Fibroblast of lung (primary cell): ENCODE measurements at regions not wholly inside any gene's neighbourhood (a gene's known extent, or its start where the extent isn't known, plus 50 kb on each side); places are given as distances from the start of the nearest gene placed in this dataset.
"Not testable (repeated sequence)": the region's sequence is repeated elsewhere in the genome, so short reads cannot be mapped to it uniquely, and the experiment has no call there.

Experiments used
- DNase-seq, 2 donors: peaks; one replicate each; pipeline versions ENCODE4 v3.0.0 to v3.0.0-alpha.2; 2010; ENCODE audit warnings: low read depth in 2 of 2
- H2AFZ ChIP-seq: 2 replicates; pipeline ENCODE4 v1.5.1; 2012; ENCODE audit warnings: low read length, control low read depth, inconsistent platforms
- H3K27ac ChIP-seq: 2 replicates; pipeline ENCODE4 v1.5.1; 2011; ENCODE audit warnings: low read length, control low read depth; ENCODE audit not compliant: insufficient read depth
- H3K27me3 ChIP-seq: 2 replicates; pipeline ENCODE4 v1.5.1; 2011; ENCODE audit warnings: mild to moderate bottlenecking, low read length; ENCODE audit not compliant: control insufficient read depth, insufficient read depth
- H3K36me3 ChIP-seq: 2 replicates; pipeline ENCODE4 v1.5.1; 2011; ENCODE audit warnings: low read length; ENCODE audit not compliant: control insufficient read depth, insufficient read depth
- H3K4me1 ChIP-seq: 2 replicates; pipeline ENCODE4 v1.5.1; 2011; ENCODE audit warnings: low read length; ENCODE audit not compliant: control insufficient read depth, insufficient read depth; ENCODE audit errors: extremely low read depth
- H3K4me2 ChIP-seq: 2 replicates; pipeline ENCODE4 v1.5.1; 2011; ENCODE audit warnings: low read length, control low read depth; ENCODE audit not compliant: insufficient read depth; ENCODE audit errors: extremely low read depth
- H3K4me3 ChIP-seq, 4 experiments: fragments of 200-600 bp in 1 of 4; sonication (generic) in 1 of 4; replicated peaks in 1 of 4; 2 replicates each; pipeline ENCODE4 v1.5.1; 2011 to 2016; ENCODE audit warnings: low read length in 4 of 4, low read depth in 3 of 4, mild to moderate bottlenecking in 3 of 4, control low read depth in 2 of 4, inconsistent platforms in 1 of 4, mixed read lengths in 1 of 4; ENCODE audit not compliant: insufficient read depth in 1 of 4; ENCODE audit errors: control extremely low read depth in 1 of 4
- H3K79me2 ChIP-seq: 2 replicates; pipeline ENCODE4 v1.5.1; 2012; ENCODE audit warnings: mild to moderate bottlenecking, low read length, inconsistent platforms; ENCODE audit not compliant: control insufficient read depth, insufficient read depth
- H3K9ac ChIP-seq: 2 replicates; pipeline ENCODE4 v1.5.1; 2011; ENCODE audit warnings: mild to moderate bottlenecking, low read length, control low read depth; ENCODE audit not compliant: insufficient read depth
- H3K9me3 ChIP-seq: 2 replicates; pipeline ENCODE4 v1.5.1; 2012; ENCODE audit warnings: low read depth, low read length; ENCODE audit not compliant: control insufficient read depth, insufficient read depth
- H4K20me1 ChIP-seq: 2 replicates; pipeline ENCODE4 v1.5.1; 2011; ENCODE audit warnings: low read length; ENCODE audit not compliant: control insufficient read depth, insufficient read depth; ENCODE audit errors: extremely low read depth
- CTCF ChIP-seq, 2 donors: IDR thresholded peaks in 1 of 2; conservative IDR thresholded peaks in 1 of 2; 1 replicate in 1 of 2; 2 replicates in 1 of 2; pipeline ENCODE4 v1.5.1; 2011 to 2012; ENCODE audit warnings: low read length in 2 of 2, control low read depth in 1 of 2, inconsistent platforms in 1 of 2, low read depth in 1 of 2, mild to moderate bottlenecking in 1 of 2
- EZH2 ChIP-seq: IDR thresholded peaks from 2 replicates; pipeline ENCODE4 v1.5.1; 2012; ENCODE audit warnings: low read length, control low read depth, mild to moderate bottlenecking; ENCODE audit errors: missing control alignments

- no peaks in the 10 kb centered on the region for H3K79me2 ChIP-seq
- no peak overlapping the region for H3K4me3 ChIP-seq
- H3K4me1 ChIP-seq = no peaks in the 10 kb centered on the region
- no peak for DNase-seq
- no peak overlapping the region for H3K4me2 ChIP-seq
- H3K27me3 ChIP-seq = no peaks in the 10 kb centered on the region
- H3K36me3 ChIP-seq = no peaks in the 10 kb centered on the region
- no peaks in the 10 kb centered on the region for H4K20me1 ChIP-seq
- H3K9ac ChIP-seq = no peak overlapping the region
- H3K27ac ChIP-seq = no peak overlapping the region
- no peaks in the 10 kb centered on the region for H3K9me3 ChIP-seq
- TF ChIP-seq CTCF (conservative IDR thresholded peaks at IDR 0.05 in 1 of 2, IDR thresholded peaks at IDR 0.05 in 1 of 2; ENCODE audit: low read depth in 1 of 2, low read length in 2 of 2) (no peak), EZH2 (no peak)
- H2AFZ ChIP-seq = no peak overlapping the region
Measured at GRCh38 chr1:192890134-192890533, 81.3 kb downstream of the RGS2 start.

GRCh38 chr1:192892934-192893333 is 84.1 kb downstream of the RGS2 start:
- H3K4me1 ChIP-seq = no peaks in the 10 kb centered on the region
- no peak overlapping the region for H3K9ac ChIP-seq
- H3K9me3 ChIP-seq = no peaks in the 10 kb centered on the region
- no peaks in the 10 kb centered on the region for H3K36me3 ChIP-seq
- H3K4me2 ChIP-seq = no peak overlapping the region
- TF ChIP-seq EZH2 (no peak), CTCF (conservative IDR thresholded peaks at IDR 0.05 in 1 of 2, IDR thresholded peaks at IDR 0.05 in 1 of 2; ENCODE audit: low read depth in 1 of 2, low read length in 2 of 2) (no peak)
- peak; percentile 11 to 20 for DNase-seq
- no peak overlapping the region for H2AFZ ChIP-seq
- no peak overlapping the region for H3K4me3 ChIP-seq
- no peaks in the 10 kb centered on the region for H3K79me2 ChIP-seq
- no peak overlapping the region for H3K27ac ChIP-seq
- H4K20me1 ChIP-seq = no peaks in the 10 kb centered on the region
- H3K27me3 ChIP-seq = no peaks in the 10 kb centered on the region

- H4K20me1 ChIP-seq, H3K4me3 ChIP-seq, H3K4me1 ChIP-seq, H3K36me3 ChIP-seq, H2AFZ ChIP-seq, DNase-seq, H3K27ac ChIP-seq, H3K9ac ChIP-seq, H3K27me3 ChIP-seq, H3K9me3 ChIP-seq, H3K79me2 ChIP-seq, H3K4me2 ChIP-seq: not testable (repeated sequence)
Measured at GRCh38 chr1:192895487-192895886, 86.6 kb downstream of the RGS2 start.

- Histone ChIP-seq H3K36me3 (no peaks in the 10 kb centered on the region), H3K4me2 (no peak overlapping the region), H3K79me2 (no peaks in the 10 kb centered on the region), H4K20me1 (no peaks in the 10 kb centered on the region), H3K9me3 (no peaks in the 10 kb centered on the region), H3K27ac (no peak overlapping the region), H3K27me3 (no peaks in the 10 kb centered on the region), H3K4me1 (no peaks in the 10 kb centered on the region), H3K4me3 (no peak overlapping the region), H2AFZ (no peak overlapping the region), H3K9ac (no peak overlapping the region)
- DNase-seq = no peak
- TF ChIP-seq EZH2 = no peak
- no peak for TF ChIP-seq CTCF (conservative IDR thresholded peaks at IDR 0.05 in 1 of 2, IDR thresholded peaks at IDR 0.05 in 1 of 2; ENCODE audit: low read depth in 1 of 2, low read length in 2 of 2)
Measured at GRCh38 chr1:192896376-192896775, 87.5 kb downstream of the RGS2 start.
